Gastroesophageal sphincter (tissue), 4 donors: ENCODE measurements at regions not wholly inside any gene's neighbourhood (a gene's known extent, or its start where the extent isn't known, plus 50 kb on each side); places are given as distances from the start of the nearest gene placed in this dataset.

Experiments
- ATAC-seq: fragments of 150-250 bp; one replicate; pipeline ENCODE4 v1.9.1; 2016; ENCODE audit warnings: mild to moderate bottlenecking, moderate library complexity
- H3K27ac ChIP-seq, 4 donors: fragments of 200-600 bp; sonication (generic) in 3 of 4; 1 replicate in 3 of 4; 2 replicates in 1 of 4; pipeline ENCODE4 v1.5.1; 2016 to 2019
- H3K27me3 ChIP-seq: fragments of 200-600 bp; sonication (generic); one replicate; pipeline ENCODE4 v1.5.1; 2019
- H3K36me3 ChIP-seq, 2 donors: fragments of 200-600 bp; sonication (generic); one replicate each; pipeline ENCODE4 v1.5.1; 2019; ENCODE audit warnings: control low read depth in 1 of 2
- H3K4me1 ChIP-seq, 3 donors: fragments of 200-600 bp; sonication (generic); 1 replicate in 2 of 3; 2 replicates in 1 of 3; pipeline ENCODE4 v1.5.1; 2016 to 2019; ENCODE audit warnings: control low read depth in 2 of 3
- H3K4me3 ChIP-seq, 2 donors: fragments of 200-600 bp; sonication (generic); one replicate each; pipeline ENCODE4 v1.5.1; 2019; ENCODE audit warnings: mild to moderate bottlenecking in 1 of 2, moderate library complexity in 1 of 2
- H3K9me3 ChIP-seq, 3 donors: fragments of 200-600 bp; sonication (generic); one replicate each; pipeline ENCODE4 v1.5.1; 2017 to 2019; ENCODE audit warnings: control low read depth in 2 of 3
- CTCF ChIP-seq, 4 experiments: fragments of 200-600 bp in 2 of 4; fragments of 450-650 bp in 2 of 4; sonication (generic) in 1 of 4; IDR thresholded peaks; one replicate each; pipeline ENCODE4 v1.5.1; 2017 to 2019; ENCODE audit warnings: antibody characterized with exemption in 4 of 4, mild to moderate bottlenecking in 2 of 4, moderate library complexity in 2 of 4
- EP300 ChIP-seq: sonication (generic); formaldehyde crosslinking; IDR thresholded peaks from one replicate; pipeline ENCODE4 v1.6.1; 2017; ENCODE audit warnings: antibody characterized with exemption, mild to moderate bottlenecking
- POLR2A ChIP-seq, 2 donors: fragments of 450-650 bp; IDR thresholded peaks; one replicate each; pipeline ENCODE4 v1.6.1; 2017; ENCODE audit warnings: antibody characterized with exemption in 2 of 2, mild to moderate bottlenecking in 2 of 2, moderate library complexity in 1 of 2
- POLR2AphosphoS5 ChIP-seq: sonication (generic); formaldehyde crosslinking; IDR thresholded peaks from one replicate; pipeline ENCODE4 v1.6.1; 2017; ENCODE audit warnings: antibody characterized with exemption
- WGBS, 2 donors: methylation state at CpG; one replicate each; pipeline ENCODE4 v1.1.5; 2018; ENCODE audit warnings: low coverage in 1 of 2; 5-methylcytosine and 5-hydroxymethylcytosine counted together

- H3K27me3 ChIP-seq, result no peaks in the 10 kb centered on the region
- no peak for ATAC-seq
- no peak overlapping the region for H3K27ac ChIP-seq
- H3K36me3 ChIP-seq, result no peaks in the 10 kb centered on the region
- H3K4me3 ChIP-seq, result no peak overlapping the region
- H3K9me3 ChIP-seq, result no peaks in the 10 kb centered on the region
- no peaks in the 10 kb centered on the region for H3K4me1 ChIP-seq
- no peak for TF ChIP-seq POLR2AphosphoS5
- TF ChIP-seq EP300, result no peak
- TF ChIP-seq CTCF (IDR thresholded peaks at IDR 0.05), result no peak
- TF ChIP-seq POLR2A (IDR thresholded peaks at IDR 0.05), result no peak
Observed at GRCh38 chr12:60059180-60059579, 463.4 kb downstream of the SLC16A7 start.

- H3K9me3 ChIP-seq, result no peaks in the 10 kb centered on the region
- TF ChIP-seq POLR2AphosphoS5 (no peak), POLR2A (IDR thresholded peaks at IDR 0.05) (no peak), EP300 (no peak), CTCF (IDR thresholded peaks at IDR 0.05) (no peak)
- H3K27me3 ChIP-seq, result no peaks in the 10 kb centered on the region
- no peak overlapping the region for H3K27ac ChIP-seq
- no peak for ATAC-seq
- H3K36me3 ChIP-seq, result no peaks in the 10 kb centered on the region
- no peak overlapping the region for H3K4me3 ChIP-seq
- WGBS, 2 donors, result 56 to 83% methylated on average over 1 of the region's 1 CpG
- no peaks in the 10 kb centered on the region for H3K4me1 ChIP-seq
Observed at GRCh38 chr12:60066655-60067054, 470.8 kb downstream of the SLC16A7 start.

- Histone ChIP-seq H3K36me3 (no peaks in the 10 kb centered on the region), H3K27me3 (no peaks in the 10 kb centered on the region), H3K4me3 (no peak overlapping the region), H3K4me1 (no peaks in the 10 kb centered on the region), H3K9me3 (no peaks in the 10 kb centered on the region), H3K27ac (no peak overlapping the region)
- 73 to 91% methylated on average over 1 of the region's 1 CpG for WGBS, 2 donors
- no peak for ATAC-seq
- TF ChIP-seq POLR2AphosphoS5, result no peak
- no peak for TF ChIP-seq POLR2A (IDR thresholded peaks at IDR 0.05)
- no peak for TF ChIP-seq CTCF (IDR thresholded peaks at IDR 0.05)
- no peak for TF ChIP-seq EP300
Observed at GRCh38 chr12:60070552-60070951, 474.7 kb downstream of the SLC16A7 start.

GRCh38 chr12:60071759-60072191 is 475.9 kb downstream of the SLC16A7 start:
- 75 to 85% methylated on average over 1 to 2 of the region's 2 CpGs for WGBS, 2 donors
- no peak overlapping the region for H3K27ac ChIP-seq
- H3K36me3 ChIP-seq, result no peaks in the 10 kb centered on the region

GRCh38 chr12:60072911-60073310 is 477.1 kb downstream of the SLC16A7 start:
- TF ChIP-seq EP300 (no peak), POLR2AphosphoS5 (no peak)
- no peak overlapping the region for H3K4me3 ChIP-seq
- H3K27me3 ChIP-seq, result no peaks in the 10 kb centered on the region
- ATAC-seq, result no peak
- no peaks in the 10 kb centered on the region for H3K4me1 ChIP-seq
- no peaks in the 10 kb centered on the region for H3K9me3 ChIP-seq
- H3K27ac ChIP-seq, result no peak overlapping the region
- no peaks in the 10 kb centered on the region for H3K36me3 ChIP-seq

More at GRCh38 chr12:60071759-60072191, 475.9 kb downstream of the SLC16A7 start:
- Histone ChIP-seq H3K4me3 (no peak overlapping the region), H3K27me3 (no peaks in the 10 kb centered on the region), H3K4me1 (no peaks in the 10 kb centered on the region), H3K9me3 (no peaks in the 10 kb centered on the region)
- TF ChIP-seq POLR2A (IDR thresholded peaks at IDR 0.05) (no peak), EP300 (no peak), CTCF (IDR thresholded peaks at IDR 0.05) (no peak)
- ATAC-seq, result no peak

GRCh38 chr12:60075091-60075490 is 479.3 kb downstream of the SLC16A7 start:
- no peaks in the 10 kb centered on the region for H3K27me3 ChIP-seq
- no peak overlapping the region for H3K27ac ChIP-seq
- H3K36me3 ChIP-seq, result no peaks in the 10 kb centered on the region
- no peak for TF ChIP-seq CTCF (IDR thresholded peaks at IDR 0.05)
- TF ChIP-seq EP300, result no peak
- TF ChIP-seq POLR2AphosphoS5, result no peak
- TF ChIP-seq POLR2A (IDR thresholded peaks at IDR 0.05), result no peak
- H3K4me1 ChIP-seq, result no peaks in the 10 kb centered on the region
- WGBS, 2 donors, result 53 to 94% methylated on average over 2 of the region's 2 CpGs
- ATAC-seq, result no peak
- H3K4me3 ChIP-seq, result no peak overlapping the region
- H3K9me3 ChIP-seq, result no peaks in the 10 kb centered on the region
